ENCODE measurements at regions not wholly inside any gene's neighbourhood (a gene's known extent, or its start where the extent isn't known, plus 50 kb on each side); places are given as distances from the start of the nearest gene placed in this dataset.

GRCh38 chr4:129852434-129852833 lies 756.5 kb downstream of the C4orf33 start:
- TF ChIP-seq CTCF (conservative IDR thresholded peaks at IDR 0.05; ENCODE audit: low read depth, low read length) (no peak), EZH2 (IDR thresholded peaks at IDR 0.05; ENCODE audit: borderline replicate concordance, low read depth, low read length, poor library complexity, severe bottlenecking) (no peak)

Measured in A673 (cell line).